Limb (tissue), 2 donors: ENCODE measurements at regions not wholly inside any gene's neighbourhood (a gene's known extent, or its start where the extent isn't known, plus 50 kb on each side); places are given as distances from the start of the nearest gene placed in this dataset.

Experiments used
- DNase-seq, 2 donors: peaks; one replicate each; pipeline ENCODE4 v3.0.0-alpha.2; 2016; ENCODE audit errors: extremely low spot score in 2 of 2

- DNase-seq: no peak
Observed at GRCh38 chr1:98077691-98078090, 156.9 kb upstream of the DPYD start.

GRCh38 chr1:98075626-98076025, 154.8 kb upstream of the DPYD start:
- DNase-seq: no peak

- DNase-seq: no peak
Observed at GRCh38 chr1:98073823-98074222, 153.0 kb upstream of the DPYD start.

GRCh38 chr1:98073106-98073505, 152.3 kb upstream of the DPYD start:
- no peak for DNase-seq

GRCh38 chr1:98072047-98072446, 151.2 kb upstream of the DPYD start:
- no peak for DNase-seq

- no peak for DNase-seq
Observed at GRCh38 chr1:98068016-98068415, 147.2 kb upstream of the DPYD start.

GRCh38 chr1:98066911-98067310, 146.1 kb upstream of the DPYD start:
- DNase-seq: no peak

- no peak for DNase-seq
Observed at GRCh38 chr1:98059620-98060019, 138.8 kb upstream of the DPYD start.

- DNase-seq: no peak
Observed at GRCh38 chr1:98058676-98059075, 137.8 kb upstream of the DPYD start.

- no peak for DNase-seq
Observed at GRCh38 chr1:98057236-98057910, 136.5 kb upstream of the DPYD start.

GRCh38 chr1:98056781-98057180, 135.9 kb upstream of the DPYD start:
- DNase-seq: no peak

- no peak for DNase-seq
Observed at GRCh38 chr1:98055457-98055856, 134.6 kb upstream of the DPYD start.

- DNase-seq: no peak
Observed at GRCh38 chr1:98054786-98055185, 134.0 kb upstream of the DPYD start.

GRCh38 chr1:98054367-98054701, 133.5 kb upstream of the DPYD start:
- no peak for DNase-seq

- peak; percentile 65 to 87 for DNase-seq
Observed at GRCh38 chr1:98053471-98054366, 132.9 kb upstream of the DPYD start.

- peak; percentile 79 for DNase-seq
Observed at GRCh38 chr1:98051065-98051675, 130.3 kb upstream of the DPYD start.

GRCh38 chr1:98049370-98050135, 128.7 kb upstream of the DPYD start:
- DNase-seq: peak in 1 of 2 donors; percentile 63

- DNase-seq: peak in 1 of 2 donors; percentile 38
Observed at GRCh38 chr1:98048751-98049325, 128.0 kb upstream of the DPYD start.

- DNase-seq: peak; percentile 85 to 91
Observed at GRCh38 chr1:98048244-98048643, 127.4 kb upstream of the DPYD start.

GRCh38 chr1:98047171-98047570, 126.3 kb upstream of the DPYD start:
- DNase-seq: no peak
